A549 (cell line): ENCODE measurements at regions not wholly inside any gene's neighbourhood (a gene's known extent, or its start where the extent isn't known, plus 50 kb on each side); places are given as distances from the start of the nearest gene placed in this dataset.
"Not testable (repeated sequence)": the region's sequence is repeated elsewhere in the genome, so short reads cannot be mapped to it uniquely, and the experiment has no call there.

Experiments used
- ATAC-seq, 2 experiments: fragments of 200-7000 bp in 1 of 2; fragments of >200 bp in 1 of 2; cut with Nextera tagmentation in 1 of 2; cut with Tn5 transposase in 1 of 2; 3 replicates each; pipeline versions ENCODE4 v1.8.0 to v1.9.1; 2018 to 2020; ENCODE audit warnings: mild to moderate bottlenecking in 1 of 2, moderate library complexity in 1 of 2
- CTCF ChIA-PET: fragments of 300-600 bp; sonication (Branson Sonifier 250); formaldehyde crosslinking; extraction: SDS; loops from one replicate; lab custom pipeline; 2021; ENCODE audit warnings: antibody characterized with exemption, inconsistent platforms; lab: Yijun Ruan, JAX
- POLR2A ChIA-PET: fragments of 350-600 bp; formaldehyde crosslinking; extraction: SDS; loops from one replicate; lab custom pipeline; 2021; ENCODE audit warnings: antibody characterized with exemption, inconsistent platforms; lab: Yijun Ruan, JAX
- DNase-seq, 2 experiments: peaks; one replicate each; pipeline versions ENCODE4 v3.0.0 to v3.0.0-alpha.2; 2011 to 2016; ENCODE audit warnings: low read depth in 1 of 2, low spot score in 1 of 2
- FAIRE-seq: peaks from 2 replicates; lab custom pipeline; 2011; peaks lifted over from hg19 to GRCh38; lab: Jason Lieb, UNC
- H3K27ac ChIP-seq, 2 experiments: fragments of >200 bp; sonication (Bioruptor Twin); formaldehyde crosslinking; 3 replicates each; pipeline ENCODE4 v1.5.1; 2016 to 2017
- H3K4me1 ChIP-seq: fragments of >200 bp; sonication (Bioruptor Twin); formaldehyde crosslinking; 3 replicates; pipeline ENCODE4 v1.6.1; 2016
- H3K4me2 ChIP-seq: fragments of >200 bp; sonication (Bioruptor Twin); formaldehyde crosslinking; 3 replicates; pipeline ENCODE4 v1.6.1; 2016
- H3K4me3 ChIP-seq: fragments of >200 bp; sonication (Bioruptor Twin); formaldehyde crosslinking; 3 replicates; pipeline ENCODE4 v1.5.1; 2016
- H3K9me3 ChIP-seq: fragments of >200 bp; sonication (Bioruptor Twin); formaldehyde crosslinking; 3 replicates; pipeline ENCODE4 v1.6.1; 2016
- CTCF ChIP-seq: fragments of >200 bp; sonication (Bioruptor Twin); formaldehyde crosslinking; IDR thresholded peaks from 3 replicates; pipeline ENCODE4 v1.5.1; 2016
- ELK1 ChIP-seq: fragments of 150-350 bp; IDR thresholded peaks from 2 replicates; pipeline ENCODE4 v1.6.1; 2014; ENCODE audit warnings: low read depth, mild to moderate bottlenecking, low read length
- EP300 ChIP-seq, 2 experiments: fragments of >200 bp; sonication (Bioruptor Twin); formaldehyde crosslinking; IDR thresholded peaks; 2 replicates in 1 of 2; 3 replicates in 1 of 2; pipeline ENCODE4 v1.6.1; 2016 to 2017
- HES2 ChIP-seq: fragments of >200 bp; sonication (Bioruptor Twin); formaldehyde crosslinking; IDR thresholded peaks from 2 replicates; pipeline ENCODE4 v1.6.1; 2016
- HMGXB4 ChIP-seq: fragments of 250-450 bp; sonication (Bioruptor Pico); IDR thresholded peaks from 2 replicates; pipeline ENCODE4 v1.5.0; 2021; ENCODE audit warnings: mild to moderate bottlenecking, moderate library complexity, borderline replicate concordance
- HOXA7 ChIP-seq: fragments of 250-450 bp; sonication (Bioruptor Pico); IDR thresholded peaks from 2 replicates; pipeline ENCODE4 v1.5.0; 2020; ENCODE audit warnings: mild to moderate bottlenecking, moderate library complexity
- JUN ChIP-seq, 2 experiments: fragments of >200 bp; sonication (Bioruptor Twin); formaldehyde crosslinking; IDR thresholded peaks; 2 replicates in 1 of 2; 3 replicates in 1 of 2; pipeline ENCODE4 v1.6.1; 2016 to 2017
- KDM1A ChIP-seq: fragments of 200-600 bp; sonication (generic); IDR thresholded peaks from 2 replicates; pipeline ENCODE4 v1.6.1; 2016; ENCODE audit warnings: low read depth, mild to moderate bottlenecking
- MAFK ChIP-seq: fragments of 450-650 bp; IDR thresholded peaks from 2 replicates; pipeline ENCODE4 v1.6.1; 2014; ENCODE audit not compliant: partially characterized antibody
- MYC ChIP-seq: IDR thresholded peaks from 2 replicates; pipeline ENCODE4 v1.6.1; 2012; ENCODE audit warnings: mild to moderate bottlenecking, inconsistent platforms, low read length, improper control_type of control experiment, borderline replicate concordance
- NPAS2 ChIP-seq: fragments of 250-450 bp; sonication (Bioruptor Pico); IDR thresholded peaks from 2 replicates; pipeline ENCODE4 v1.8.0; 2022; ENCODE audit warnings: mild to moderate bottlenecking, moderate library complexity, borderline replicate concordance
- PHF8 ChIP-seq: fragments of 200-600 bp; sonication (generic); IDR thresholded peaks from 2 replicates; pipeline ENCODE4 v1.6.1; 2016; ENCODE audit warnings: low read depth, mild to moderate bottlenecking, antibody characterized with exemption, moderate library complexity, borderline replicate concordance
- RAD21 ChIP-seq, 2 experiments: fragments of >200 bp in 1 of 2; sonication (Bioruptor Twin) in 1 of 2; formaldehyde crosslinking in 1 of 2; IDR thresholded peaks in 1 of 2; conservative IDR thresholded peaks in 1 of 2; 2 replicates in 1 of 2; 3 replicates in 1 of 2; pipeline ENCODE4 v1.6.1; 2012 to 2018; ENCODE audit warnings: inconsistent platforms in 1 of 2
- RCOR1 ChIP-seq: fragments of 150-350 bp; IDR thresholded peaks from 2 replicates; pipeline ENCODE4 v1.6.1; 2014; ENCODE audit warnings: antibody characterized with exemption, low read length, low read depth
- REST ChIP-seq: fragments of 200-600 bp; sonication (generic); IDR thresholded peaks from 2 replicates; pipeline ENCODE4 v1.6.1; 2016; ENCODE audit warnings: antibody characterized with exemption, mild to moderate bottlenecking, moderate library complexity
- TFCP2L1 ChIP-seq: fragments of 250-450 bp; sonication (Bioruptor Pico); IDR thresholded peaks from 2 replicates; pipeline ENCODE4 v1.5.0; 2021; ENCODE audit warnings: mild to moderate bottlenecking
- ZC3H11A ChIP-seq: fragments of 450-650 bp; IDR thresholded peaks from 2 replicates; pipeline ENCODE4 v1.6.1; 2014; ENCODE audit warnings: antibody characterized with exemption, mild to moderate bottlenecking
- ZNF302 ChIP-seq: fragments of 250-450 bp; sonication (Bioruptor Pico); IDR thresholded peaks from 2 replicates; pipeline ENCODE4 v1.9.0; 2021; ENCODE audit warnings: inconsistent platforms, mild to moderate bottlenecking, moderate library complexity
- WGBS: methylation state at CpG from one replicate; pipeline ENCODE4 v1.1.6; 2017; ENCODE audit errors: missing lambda C conversion rate; 5-methylcytosine and 5-hydroxymethylcytosine counted together

- TF ChIP-seq REST = no peak
- TF ChIP-seq PHF8 = no peak
- no peak for TF ChIP-seq KDM1A
- TF ChIP-seq CTCF = peak; percentile 40
- TF ChIP-seq, all 56 proteins: peak for 3
Measured at GRCh38 chr7:79741684-79742083, 288.2 kb upstream of the MAGI2 start (continued).

- Histone ChIP-seq H3K4me2 (no peak overlapping the region), H3K4me3 (no peak overlapping the region), H3K27ac (no peak overlapping the region), H3K4me1 (no peaks in the 10 kb centered on the region), H3K9me3 (no peaks in the 10 kb centered on the region)
- FAIRE-seq (no peak), DNase-seq (no peak), ATAC-seq (no peak)
- WGBS = 89% methylated on average over 22 of the region's 22 CpGs
- ChIA-PET CTCF (interaction anchor here (0.8 kb wide), 1 partner anchor 442 kb away, joined by 3 read pairs; no protein-coding TSS in a partner anchor), POLR2A (no interaction called here)
- no peak for TF ChIP-seq HOXA7
Measured at GRCh38 chr7:79740076-79740475, 286.6 kb upstream of the MAGI2 start.

GRCh38 chr7:79739036-79739709 lies 285.7 kb upstream of the MAGI2 start:
- H3K4me1 ChIP-seq, DNase-seq, ATAC-seq, FAIRE-seq, H3K27ac ChIP-seq, H3K4me2 ChIP-seq, H3K9me3 ChIP-seq, CTCF ChIA-PET, H3K4me3 ChIP-seq, POLR2A ChIA-PET: not testable (repeated sequence)
- 86% methylated on average over 7 of the region's 44 CpGs for WGBS

- 89% methylated on average over 3 of the region's 3 CpGs for WGBS
- DNase-seq (no peak), FAIRE-seq (no peak), ATAC-seq (no peak)
- H3K4me1 ChIP-seq = no peaks in the 10 kb centered on the region
- H3K9me3 ChIP-seq = peaks cover 12% of the 10 kb centered on the region; the same call in 2 of the 3 replicates
- H3K4me2 ChIP-seq = no peak overlapping the region
- H3K27ac ChIP-seq = no peak overlapping the region
- no peak overlapping the region for H3K4me3 ChIP-seq
- POLR2A ChIA-PET = no interaction called here
- CTCF ChIA-PET = no interaction called here
- TF ChIP-seq RAD21 (conservative IDR thresholded peaks at IDR 0.05 in 1 of 2, IDR thresholded peaks at IDR 0.05 in 1 of 2) (no peak), ELK1 (no peak), JUN (IDR thresholded peaks at IDR 0.05) (no peak), MAFK (peak; percentile 95)
Measured at GRCh38 chr7:79736418-79736817, 283.0 kb upstream of the MAGI2 start.

GRCh38 chr7:79735012-79735411 lies 281.5 kb upstream of the MAGI2 start:
- FAIRE-seq (no peak), DNase-seq (no peak), ATAC-seq (no peak)
- H3K4me1 ChIP-seq = no peaks in the 10 kb centered on the region
- no peak overlapping the region for H3K4me3 ChIP-seq
- WGBS = 91% methylated on average over 1 of the region's 1 CpG
- peaks cover 12% of the 10 kb centered on the region; the same call in 2 of the 3 replicates for H3K9me3 ChIP-seq
- CTCF ChIA-PET = no interaction called here
- POLR2A ChIA-PET = no interaction called here
- H3K4me2 ChIP-seq = no peak overlapping the region
- no peak overlapping the region for H3K27ac ChIP-seq
- TF ChIP-seq KDM1A (no peak), HES2 (no peak), ZNF302 (CRISPR knock-in tag) (no peak), MYC (no peak), RCOR1 (no peak), MAFK (no peak), TFCP2L1 (CRISPR knock-in tag) (no peak), ZC3H11A (no peak), EP300 (IDR thresholded peaks at IDR 0.05) (no peak), NPAS2 (no peak), HMGXB4 (CRISPR knock-in tag) (no peak)
